T-helper 1 cell (primary cell): ENCODE measurements at regions not wholly inside any gene's neighbourhood (a gene's known extent, or its start where the extent isn't known, plus 50 kb on each side); places are given as distances from the start of the nearest gene placed in this dataset.

Source experiments
- DNase-seq, 5 donors: peaks; one replicate each; pipeline ENCODE4 v3.0.0-alpha.2; 2012 to 2020

GRCh38 chr6:98352348-98352747 is 482.0 kb upstream of the POU3F2 start:
- DNase-seq, result no peak

- no peak for DNase-seq
Measured at GRCh38 chr6:98358173-98358572, 476.2 kb upstream of the POU3F2 start.

- DNase-seq, result no peak
Measured at GRCh38 chr6:98366371-98366770, 468.0 kb upstream of the POU3F2 start.

GRCh38 chr6:98380589-98380988 is 453.8 kb upstream of the POU3F2 start:
- DNase-seq, result no peak

- no peak for DNase-seq
Measured at GRCh38 chr6:98382246-98382645, 452.1 kb upstream of the POU3F2 start.

GRCh38 chr6:98384334-98384733 is 450.0 kb upstream of the POU3F2 start:
- DNase-seq, result no peak

GRCh38 chr6:98384801-98385200 is 449.6 kb upstream of the POU3F2 start:
- no peak for DNase-seq

GRCh38 chr6:98395610-98396166 is 438.7 kb upstream of the POU3F2 start:
- no peak for DNase-seq

GRCh38 chr6:98416027-98416426 is 418.3 kb upstream of the POU3F2 start:
- no peak for DNase-seq

- DNase-seq, result peak in 2 of 5 donors; percentile 0 to 23
Measured at GRCh38 chr6:98416497-98417158, 417.7 kb upstream of the POU3F2 start.

GRCh38 chr6:98433325-98434056 is 400.9 kb upstream of the POU3F2 start:
- DNase-seq, result no peak

- no peak for DNase-seq
Measured at GRCh38 chr6:98443633-98444032, 390.7 kb upstream of the POU3F2 start.

GRCh38 chr6:98452685-98453084 is 381.7 kb upstream of the POU3F2 start:
- no peak for DNase-seq

GRCh38 chr6:98454809-98455322 is 379.5 kb upstream of the POU3F2 start:
- DNase-seq, result no peak

GRCh38 chr6:98458708-98459107 is 375.7 kb upstream of the POU3F2 start:
- no peak for DNase-seq

- DNase-seq, result no peak
Measured at GRCh38 chr6:98463038-98464000, 371.1 kb upstream of the POU3F2 start.

- no peak for DNase-seq
Measured at GRCh38 chr6:98467091-98467490, 367.3 kb upstream of the POU3F2 start.

GRCh38 chr6:98467902-98468301 is 366.5 kb upstream of the POU3F2 start:
- no peak for DNase-seq

- DNase-seq, result no peak
Measured at GRCh38 chr6:98469141-98469540, 365.2 kb upstream of the POU3F2 start.

- DNase-seq, result no peak
Measured at GRCh38 chr6:98470821-98471220, 363.6 kb upstream of the POU3F2 start.

- DNase-seq, result no peak
Measured at GRCh38 chr6:98471444-98471843, 362.9 kb upstream of the POU3F2 start.

GRCh38 chr6:98477231-98477630 is 357.1 kb upstream of the POU3F2 start:
- DNase-seq, result no peak

GRCh38 chr6:98484696-98485095 is 349.7 kb upstream of the POU3F2 start:
- no peak for DNase-seq
